ENCODE measurements at regions not wholly inside any gene's neighbourhood (a gene's known extent, or its start where the extent isn't known, plus 50 kb on each side); places are given as distances from the start of the nearest gene placed in this dataset.

DNA sequence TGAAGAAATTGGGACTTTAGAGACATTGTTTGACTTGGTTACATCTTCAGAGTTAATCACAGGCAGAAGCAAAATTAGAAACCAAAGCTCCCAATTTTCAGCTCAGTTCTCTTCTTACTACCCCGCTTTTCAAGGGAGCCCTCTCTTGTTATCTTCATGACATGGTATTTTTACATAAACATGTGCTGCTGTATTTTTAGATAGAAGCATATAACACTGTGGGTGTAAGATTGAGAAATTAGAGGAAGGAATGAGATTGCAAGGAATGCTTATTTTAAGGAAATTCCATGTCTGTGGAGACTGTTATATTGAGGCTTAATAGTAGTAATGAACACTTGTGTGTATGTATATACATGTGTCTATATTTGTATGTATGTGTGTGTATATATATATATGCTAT, 401.6 kb downstream of the TMEM232 start:
- no peak for DNase-seq

DNA sequence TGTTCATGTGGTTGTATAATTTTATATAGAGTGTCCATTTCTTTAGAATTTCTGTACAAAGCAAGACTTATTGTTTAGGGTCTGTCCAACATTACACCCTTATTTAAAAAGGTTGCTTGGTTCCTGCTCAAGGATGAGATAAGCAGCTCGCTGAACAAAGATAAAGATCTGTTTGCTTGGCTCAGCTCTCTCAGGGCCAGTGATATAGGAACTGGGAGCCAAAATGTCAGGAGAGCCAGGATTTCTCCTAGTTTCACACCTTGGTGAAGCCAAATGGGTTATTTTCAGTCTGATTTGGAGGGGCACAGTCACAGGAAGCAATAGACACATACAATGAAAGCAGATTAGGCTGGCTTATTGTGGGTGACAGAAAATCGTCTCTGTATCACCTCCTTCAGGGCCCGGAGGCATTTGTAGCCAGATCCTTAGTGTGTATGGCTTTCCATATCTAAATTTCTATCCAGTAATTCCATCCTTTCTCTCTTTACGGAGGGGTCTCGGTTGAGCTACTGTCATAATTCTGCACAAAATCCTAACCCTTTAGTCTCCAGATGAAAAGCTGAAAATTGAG, 396.4 kb downstream of the TMEM232 start:
- no peak for DNase-seq

DNA sequence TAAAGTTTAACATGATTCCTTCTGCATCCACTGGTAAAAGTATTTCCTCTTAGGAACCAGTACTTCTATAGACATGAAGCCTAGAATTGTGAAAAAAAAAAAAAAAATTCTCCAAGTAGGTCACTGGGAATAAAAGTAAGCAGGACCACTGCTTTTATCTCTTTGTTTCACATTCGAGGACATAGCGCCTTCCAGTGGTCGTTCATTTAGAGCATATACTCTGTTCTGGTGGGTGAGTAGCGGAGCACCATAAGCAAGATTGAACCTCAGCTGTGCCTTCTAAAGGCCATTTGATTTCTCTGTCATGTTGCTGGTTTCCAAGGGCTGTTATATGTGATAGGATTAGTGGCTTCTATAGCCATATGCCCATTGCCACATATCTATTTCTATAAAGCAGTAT, 393.1 kb downstream of the TMEM232 start:
- no peak for DNase-seq

DNA sequence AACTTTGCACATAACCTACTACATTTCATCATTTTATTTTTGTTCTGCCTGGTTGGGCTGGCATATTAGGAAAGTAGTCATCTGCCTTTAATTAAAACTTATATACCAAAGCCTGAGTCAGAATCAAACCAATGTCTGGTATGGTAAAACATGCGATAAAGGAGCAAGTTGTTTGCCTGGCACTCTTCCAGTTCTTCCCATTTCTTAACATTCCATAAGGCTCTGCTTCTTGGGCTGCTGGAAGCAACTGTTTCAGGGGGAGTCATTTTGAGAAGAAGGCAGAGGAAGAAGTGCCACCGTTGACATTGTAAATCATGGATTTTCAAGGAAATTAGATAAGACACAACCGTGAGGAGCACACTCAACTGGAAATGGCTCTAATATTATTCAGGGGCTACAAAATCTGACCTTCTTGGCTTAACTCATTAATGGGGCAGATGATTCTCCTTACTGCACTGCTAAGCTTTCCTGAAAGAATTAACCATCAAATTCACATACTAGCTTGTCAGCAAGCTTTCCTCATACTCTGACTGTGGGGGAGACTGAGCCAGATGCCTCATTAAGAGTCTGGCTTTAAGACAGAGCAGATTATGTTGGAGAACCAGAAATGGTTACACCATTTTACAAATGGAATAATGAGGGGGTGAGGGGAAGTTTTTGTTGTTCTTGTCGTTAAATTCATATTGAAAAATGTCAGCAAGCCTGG, 391.0 kb downstream of the TMEM232 start:
- no peak for DNase-seq

- no peak for DNase-seq
These were observed 388.0 kb downstream of the TMEM232 start for GRCh38 chr5:110338341-110339083.

DNA sequence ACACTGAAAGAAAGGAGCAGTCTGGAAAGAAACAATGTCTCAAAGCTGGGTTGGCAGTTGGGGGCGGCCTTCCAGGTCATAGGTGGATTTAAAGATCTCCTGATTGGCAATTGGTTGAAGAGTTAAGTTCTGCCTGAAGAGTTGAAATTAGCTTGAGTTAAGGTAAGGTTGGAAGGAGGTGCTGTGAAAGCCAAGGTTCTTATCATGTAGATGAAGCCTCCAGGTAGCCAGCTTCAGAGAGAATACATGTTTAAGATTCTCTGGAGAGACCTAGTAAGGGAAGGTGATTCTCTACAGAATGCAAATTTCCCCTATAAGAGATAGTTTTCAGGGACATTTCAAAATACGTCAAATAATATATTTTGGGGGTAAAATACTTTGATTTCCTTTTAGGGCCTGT, 387.1 kb downstream of the TMEM232 start:
- no peak for DNase-seq

DNA sequence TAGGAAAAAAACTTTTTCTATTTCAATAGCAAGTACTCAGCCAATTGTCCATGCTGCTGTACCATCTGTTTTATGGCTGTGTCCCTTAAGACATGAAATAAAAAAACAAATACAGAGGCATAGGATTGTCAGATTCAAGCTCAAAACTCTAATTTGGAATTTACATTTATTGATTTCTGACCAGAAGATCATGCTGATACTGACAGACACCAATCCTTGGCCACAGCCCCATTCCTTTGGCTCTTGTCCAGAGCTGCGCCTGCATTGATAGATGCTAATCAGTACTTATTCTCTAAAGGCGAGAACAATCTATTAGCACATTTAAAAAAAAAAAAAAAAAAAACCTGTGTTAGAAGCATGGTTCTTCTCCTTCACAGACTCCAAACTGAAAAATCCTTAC, 384.6 kb downstream of the TMEM232 start:
- DNase-seq = no peak

- no peak for DNase-seq
These were observed 383.8 kb downstream of the TMEM232 start for GRCh38 chr5:110342683-110343082.

- no peak for DNase-seq
These were observed 382.9 kb downstream of the TMEM232 start for GRCh38 chr5:110343616-110344015.

- DNase-seq = no peak
These were observed 380.8 kb downstream of the TMEM232 start for GRCh38 chr5:110345623-110346022.

GRCh38 chr5:110346893-110347358, 379.5 kb downstream of the TMEM232 start:
- DNase-seq = no peak

GRCh38 chr5:110347781-110348180, 378.7 kb downstream of the TMEM232 start:
- no peak for DNase-seq

- no peak for DNase-seq
These were observed 375.0 kb downstream of the TMEM232 start for GRCh38 chr5:110351430-110351829.

GRCh38 chr5:110354311-110354710, 372.2 kb downstream of the TMEM232 start:
- no peak for DNase-seq

GRCh38 chr5:110354915-110355644, 371.4 kb downstream of the TMEM232 start:
- no peak for DNase-seq

DNA sequence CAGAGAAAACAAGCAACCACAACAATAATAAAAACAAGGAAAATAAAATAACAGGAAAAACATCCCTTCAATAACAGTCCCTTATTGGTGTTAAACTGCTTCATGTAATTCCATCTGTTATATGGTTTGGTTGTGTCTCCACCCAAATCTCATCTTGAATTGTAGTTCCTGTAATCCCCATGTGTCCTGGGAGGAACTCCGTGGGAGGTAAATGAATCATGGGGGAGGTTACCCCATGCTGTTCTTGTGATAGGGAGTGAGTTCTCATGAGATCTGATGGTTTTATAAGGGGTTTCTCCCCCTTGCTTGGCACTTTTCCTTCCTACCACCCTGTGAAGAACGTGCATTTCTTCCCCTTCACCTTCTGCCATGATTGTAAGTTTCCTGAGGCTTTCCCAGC, 369.8 kb downstream of the TMEM232 start:
- DNase-seq = no peak

DNA sequence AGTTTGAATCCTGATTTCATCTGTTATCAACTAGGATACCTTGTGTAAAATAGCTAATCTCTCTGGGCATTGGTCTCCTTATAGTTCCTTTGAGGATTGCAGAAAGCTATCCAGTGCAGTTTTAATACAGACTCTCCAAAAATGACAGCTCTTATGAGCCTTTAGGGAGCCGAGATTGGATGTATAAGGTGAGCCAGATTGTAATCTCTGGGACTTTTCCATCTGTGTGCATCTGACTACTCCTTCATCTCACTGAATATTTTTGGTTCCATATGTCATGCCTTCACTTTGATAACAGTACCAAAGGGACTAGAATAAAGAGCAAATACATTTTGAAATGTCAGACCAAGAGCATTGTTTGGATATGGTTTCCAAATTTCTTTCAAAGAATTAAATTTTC, 367.2 kb downstream of the TMEM232 start:
- no peak for DNase-seq

GRCh38 chr5:110361471-110361870, 365.0 kb downstream of the TMEM232 start:
- no peak for DNase-seq

GRCh38 chr5:110362261-110362660, 364.2 kb downstream of the TMEM232 start:
- DNase-seq = no peak

DNA sequence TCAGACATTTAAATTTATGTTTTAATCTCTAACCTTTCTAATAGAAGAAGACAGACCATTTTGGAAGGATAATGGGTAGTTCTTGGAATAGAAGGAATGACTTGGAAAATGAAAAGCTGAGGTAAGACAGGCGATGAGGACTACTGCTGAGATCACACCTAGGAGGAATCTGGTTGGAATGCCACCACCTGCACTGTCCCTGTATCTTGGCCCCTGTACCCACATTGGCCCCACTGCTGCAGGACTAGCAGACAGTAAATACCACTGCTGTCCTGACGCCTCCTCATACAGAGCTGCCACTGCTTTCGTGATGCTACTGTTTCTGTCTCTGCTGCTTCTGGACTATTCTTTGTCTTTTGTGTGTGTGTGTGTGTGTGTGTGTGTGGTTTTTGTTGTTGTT, 359.8 kb downstream of the TMEM232 start:
- no peak for DNase-seq
